Gastrocnemius medialis (tissue), 4 donors: ENCODE measurements at regions not wholly inside any gene's neighbourhood (a gene's known extent, or its start where the extent isn't known, plus 50 kb on each side); places are given as distances from the start of the nearest gene placed in this dataset.

ENCODE experiments used
- CTCF ChIP-seq, 5 experiments: fragments of 450-650 bp in 3 of 5; fragments of 200-600 bp in 2 of 5; sonication (generic) in 2 of 5; IDR thresholded peaks in 4 of 5; conservative IDR thresholded peaks in 1 of 5; 1 replicate in 4 of 5; 2 replicates in 1 of 5; pipeline ENCODE4 v1.5.1; 2016 to 2019; ENCODE audit warnings: antibody characterized with exemption in 5 of 5, mild to moderate bottlenecking in 3 of 5, moderate library complexity in 3 of 5
- POLR2A ChIP-seq, 2 donors: fragments of 450-650 bp; IDR thresholded peaks; one replicate each; pipeline ENCODE4 v1.6.1; 2017; ENCODE audit warnings: antibody characterized with exemption in 2 of 2, mild to moderate bottlenecking in 2 of 2, moderate library complexity in 2 of 2

- no peak for TF ChIP-seq CTCF (IDR thresholded peaks at IDR 0.05 in 4 of 5, conservative IDR thresholded peaks at IDR 0.05 in 1 of 5)
- no peak for TF ChIP-seq POLR2A (IDR thresholded peaks at IDR 0.05)
These were observed 104.8 kb downstream of the TOMM20 start for GRCh38 chr1:235023711-235024439.
